ENCODE measurements at regions not wholly inside any gene's neighbourhood (a gene's known extent, or its start where the extent isn't known, plus 50 kb on each side); places are given as distances from the start of the nearest gene placed in this dataset.

GRCh38 chr3:43968465-43968864, 273.2 kb upstream of the TOPAZ1 start:
- DNase-seq (ENCODE audit: low spot score) (peak; percentile 80), ATAC-seq (peak; percentile 92)
- peak overlapping the region; percentile 23; the same call in 2 of the 3 replicates for H3K4me3 Mint-ChIP-seq
- H3K4me2 ChIP-seq, result peak overlapping the region; percentile 10
- H3K27me3 Mint-ChIP-seq (ENCODE audit: insufficient read depth, low read depth, poor library complexity), result peaks cover 10% of the 10 kb centered on the region
- no peaks in the 10 kb centered on the region for H3K36me3 Mint-ChIP-seq (ENCODE audit: low read depth)
- no peaks in the 10 kb centered on the region for H3K9me2 ChIP-seq (ENCODE audit: insufficient read depth)
- H3K4me3 ChIP-seq, result no peak overlapping the region
- H3K79me2 ChIP-seq (replicated peaks; ENCODE audit: insufficient read depth), result no peaks in the 10 kb centered on the region
- H3K4me1 Mint-ChIP-seq, result peaks cover 56% of the 10 kb centered on the region
- H4K20me1 ChIP-seq (replicated peaks; ENCODE audit: insufficient read depth), result no peaks in the 10 kb centered on the region
- peak overlapping the region; percentile 11; the same call in 1 of the 2 replicates for H3K27ac ChIP-seq (ENCODE audit: low read depth)
- H2AFZ ChIP-seq, result no peak overlapping the region
- TF ChIP-seq CREB1 (CRISPR knock-in tag; IDR thresholded peaks at IDR 0.05; ENCODE audit: low read depth), result no peak
- no peak; the same call in 1 of the 2 replicates for TF ChIP-seq NANOG (IDR thresholded peaks at IDR 0.05; ENCODE audit: borderline replicate concordance)
- TF ChIP-seq CTCF (conservative IDR thresholded peaks at IDR 0.05; ENCODE audit: low read depth in 2 of 2), result no peak
- no peak for TF ChIP-seq ZNF114 (CRISPR knock-in tag; IDR thresholded peaks at IDR 0.05)
- no peak for TF ChIP-seq STAT1 (IDR thresholded peaks at IDR 0.05; ENCODE audit: unreplicated experiment)
- TF ChIP-seq JUNB (IDR thresholded peaks at IDR 0.05; ENCODE audit: unreplicated experiment), result no peak
- TF ChIP-seq EZH2 (IDR thresholded peaks at IDR 0.05; ENCODE audit: low read depth, unreplicated experiment), result no peak
- no peak for TF ChIP-seq EZH2phosphoT487 (IDR thresholded peaks at IDR 0.05; ENCODE audit: unreplicated experiment)
- TF ChIP-seq POLR2AphosphoS5 (IDR thresholded peaks at IDR 0.05; ENCODE audit: low read depth), result no peak
- no peak for TF ChIP-seq REST (IDR thresholded peaks at IDR 0.05; ENCODE audit: unreplicated experiment)
- no peak for TF ChIP-seq ZNF462 (CRISPR knock-in tag; IDR thresholded peaks at IDR 0.05)
- TF ChIP-seq ZNF331 (CRISPR knock-in tag; IDR thresholded peaks at IDR 0.05; ENCODE audit: low read depth), result no peak
- TF ChIP-seq ETS1 (IDR thresholded peaks at IDR 0.05), result no peak
- H3K4me1 ChIP-seq (ENCODE audit: insufficient read depth), result peaks cover 43% of the 10 kb centered on the region
- no peaks in the 10 kb centered on the region for H3F3A ChIP-seq (replicated peaks; ENCODE audit: low read depth)
- no peaks in the 10 kb centered on the region for H3K9me3 Mint-ChIP-seq
- H3K36me3 ChIP-seq (ENCODE audit: insufficient read depth), result no peaks in the 10 kb centered on the region
- peak overlapping the region; percentile 83 for H3K27ac Mint-ChIP-seq
- no peaks in the 10 kb centered on the region for H3K27me3 ChIP-seq (ENCODE audit: insufficient read depth)
